ENCODE measurements at regions not wholly inside any gene's neighbourhood (a gene's known extent, or its start where the extent isn't known, plus 50 kb on each side); places are given as distances from the start of the nearest gene placed in this dataset.

GRCh38 chr1:185450060-185450788 lies 133.2 kb upstream of the IVNS1ABP start (continued):
- TF ChIP-seq CTCF (IDR thresholded peaks at IDR 0.05) (no peak), BCL3 (IDR thresholded peaks at IDR 0.05) (no peak)

DNA sequence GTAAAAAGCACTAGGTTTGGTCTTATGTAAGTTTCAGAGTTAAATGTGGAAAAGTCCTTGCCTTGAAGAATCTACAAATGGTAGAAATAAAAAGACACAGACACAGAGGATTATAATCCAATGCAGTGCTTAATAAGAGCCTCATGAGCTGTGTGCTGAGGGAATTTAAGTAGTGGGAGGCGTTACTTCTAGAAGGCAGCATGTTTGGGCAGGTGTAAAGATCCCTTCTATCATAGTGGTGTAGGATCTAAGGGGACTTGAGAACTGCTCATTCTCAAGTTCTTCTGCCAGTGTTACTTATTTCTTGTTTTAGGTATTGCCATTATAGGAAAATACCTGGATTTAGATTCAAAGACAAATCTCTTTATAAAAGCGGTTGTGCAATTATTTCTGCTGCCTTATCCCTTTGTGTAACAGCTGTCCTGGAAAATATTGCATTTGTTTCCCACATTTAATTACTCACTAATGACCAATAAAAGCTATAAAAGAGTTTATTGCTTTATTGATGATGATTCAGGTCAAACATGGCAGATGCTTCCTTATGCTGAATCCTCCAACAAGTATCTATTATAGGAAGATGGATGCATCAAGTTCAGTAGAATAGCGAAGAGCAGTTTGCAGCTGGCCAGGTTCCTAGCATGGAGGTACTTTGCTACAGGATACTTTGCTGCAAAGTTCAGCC lies 132.5 kb upstream of the IVNS1ABP start:
- ATAC-seq (no peak), FAIRE-seq (no peak), DNase-seq (ENCODE audit: low read depth in 1 of 2, low spot score in 1 of 2) (no peak)
- WGBS (ENCODE audit: missing lambda C conversion rate) = 88% methylated on average over 3 of the region's 3 CpGs
- H3K27ac ChIP-seq = no peak overlapping the region
- CTCF ChIA-PET = interaction anchor here (1.3 kb wide), 1 partner anchor 134 kb away, joined by 3 read pairs; no protein-coding TSS in a partner anchor
- H3K4me2 ChIP-seq = no peak overlapping the region
- peaks cover 19% of the 10 kb centered on the region; the same call in 2 of the 3 replicates for H3K9me3 ChIP-seq
- H3K4me1 ChIP-seq = peaks cover 24% of the 10 kb centered on the region
- POLR2A ChIA-PET = no interaction called here
- no peak overlapping the region for H3K4me3 ChIP-seq
- TF ChIP-seq PHF8 (IDR thresholded peaks at IDR 0.05; ENCODE audit: borderline replicate concordance, low read depth) (no peak), HDAC2 (IDR thresholded peaks at IDR 0.05) (no peak), ZC3H11A (IDR thresholded peaks at IDR 0.05) (no peak), ZFP36 (IDR thresholded peaks at IDR 0.05; ENCODE audit: borderline replicate concordance, partially characterized antibody) (peak; percentile 93), RFX5 (IDR thresholded peaks at IDR 0.05) (no peak), REST (IDR thresholded peaks at IDR 0.05) (no peak), CBX8 (IDR thresholded peaks at IDR 0.05) (no peak), RNF2 (IDR thresholded peaks at IDR 0.05; ENCODE audit: borderline replicate concordance, low read depth) (no peak)
- TF ChIP-seq, protein P1, sequence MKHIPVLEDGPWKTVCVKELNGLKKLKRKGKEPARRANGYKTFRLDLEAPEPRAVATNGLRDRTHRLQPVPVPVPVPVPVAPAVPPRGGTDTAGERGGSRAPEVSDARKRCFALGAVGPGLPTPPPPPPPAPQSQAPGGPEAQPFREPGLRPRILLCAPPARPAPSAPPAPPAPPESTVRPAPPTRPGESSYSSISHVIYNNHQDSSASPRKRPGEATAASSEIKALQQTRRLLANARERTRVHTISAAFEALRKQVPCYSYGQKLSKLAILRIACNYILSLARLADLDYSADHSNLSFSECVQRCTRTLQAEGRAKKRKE (CRISPR knock-in tag; IDR thresholded peaks at IDR 0.05; ENCODE audit: low read depth) = no peak

- H3K4me1 ChIP-seq = peaks cover 16% of the 10 kb centered on the region
- H3K4me2 ChIP-seq = no peak overlapping the region
- peaks cover 19% of the 10 kb centered on the region; the same call in 2 of the 3 replicates for H3K9me3 ChIP-seq
- DNase-seq (ENCODE audit: low read depth in 1 of 2, low spot score in 1 of 2) (no peak), FAIRE-seq (no peak), ATAC-seq (no peak)
- ChIA-PET CTCF (no interaction called here), POLR2A (no interaction called here)
- H3K27ac ChIP-seq = no peak overlapping the region
- WGBS (ENCODE audit: missing lambda C conversion rate) = 74% methylated on average over 3 of the region's 3 CpGs
- H3K4me3 ChIP-seq = no peak overlapping the region
- no peak for TF ChIP-seq FOSB (CRISPR knock-in tag; IDR thresholded peaks at IDR 0.05)
- TF ChIP-seq PHF8 (IDR thresholded peaks at IDR 0.05; ENCODE audit: borderline replicate concordance, low read depth) = no peak
- no peak for TF ChIP-seq FOSL2 (IDR thresholded peaks at IDR 0.05)
- no peak for TF ChIP-seq FOSL2 (CRISPR knock-in tag; IDR thresholded peaks at IDR 0.05)
- TF ChIP-seq HOXA7 (CRISPR knock-in tag; IDR thresholded peaks at IDR 0.05) = no peak
- no peak for TF ChIP-seq MAX (IDR thresholded peaks at IDR 0.05)
- TF ChIP-seq ZSCAN20 (CRISPR knock-in tag; IDR thresholded peaks at IDR 0.05) = no peak
- no peak for TF ChIP-seq MAZ (IDR thresholded peaks at IDR 0.05; ENCODE audit: borderline replicate concordance, low read depth, low read length)
- TF ChIP-seq NPAS2 (CRISPR knock-in tag; IDR thresholded peaks at IDR 0.05; ENCODE audit: borderline replicate concordance) = no peak
- no peak for TF ChIP-seq HOXB5 (CRISPR knock-in tag; IDR thresholded peaks at IDR 0.05)
- no peak for TF ChIP-seq JUN (IDR thresholded peaks at IDR 0.05)
- TF ChIP-seq MAFK (IDR thresholded peaks at IDR 0.05; ENCODE audit: partially characterized antibody) = no peak
- no peak for TF ChIP-seq HDAC2 (IDR thresholded peaks at IDR 0.05)
Observed at GRCh38 chr1:185448591-185449186, 131.6 kb upstream of the IVNS1ABP start.
